Progenitor cell of endocrine pancreas (in vitro differentiated cells): ENCODE measurements at regions not wholly inside any gene's neighbourhood (a gene's known extent, or its start where the extent isn't known, plus 50 kb on each side); places are given as distances from the start of the nearest gene placed in this dataset.

Experiments used
- DNase-seq: peaks from one replicate; pipeline ENCODE4 v3.0.0; 2021; ENCODE audit warnings: low spot score; ENCODE audit not compliant: unreplicated experiment
- H3K27ac Mint-ChIP-seq: 2 replicates; pipeline ENCODE4 v1.8.0; 2021; ENCODE audit warnings: mild to moderate bottlenecking, moderate library complexity, mixed read lengths
- H3K27me3 Mint-ChIP-seq: 2 replicates; pipeline ENCODE4 v1.8.0; 2021; ENCODE audit warnings: mixed read lengths
- H3K36me3 Mint-ChIP-seq: 2 replicates; pipeline ENCODE4 v1.8.0; 2022; ENCODE audit warnings: mixed read lengths; ENCODE audit not compliant: insufficient read depth
- H3K4me1 Mint-ChIP-seq: 2 replicates; pipeline ENCODE4 v1.8.0; 2021; ENCODE audit warnings: low read depth, mixed read lengths
- H3K4me3 Mint-ChIP-seq: 2 replicates; pipeline ENCODE4 v1.8.0; 2021; ENCODE audit warnings: low read depth, mild to moderate bottlenecking, moderate library complexity, mixed read lengths
- H3K9me3 Mint-ChIP-seq: 2 replicates; pipeline ENCODE4 v1.8.0; 2021; ENCODE audit warnings: low read depth, mixed read lengths
- CTCF ChIP-seq: fragments of 200-600 bp; sonication (generic); IDR thresholded peaks from one replicate; pipeline ENCODE4 v1.5.0; 2021; ENCODE audit warnings: antibody characterized with exemption, mild to moderate bottlenecking; ENCODE audit not compliant: unreplicated experiment

GRCh38 chrX:131219271-131219670, 69.8 kb downstream of the IGSF1 start:
- no peak overlapping the region for H3K4me3 Mint-ChIP-seq
- no peak for TF ChIP-seq CTCF
- no peaks in the 10 kb centered on the region for H3K27me3 Mint-ChIP-seq
- H3K9me3 Mint-ChIP-seq = no peaks in the 10 kb centered on the region
- H3K4me1 Mint-ChIP-seq = peaks cover 19% of the 10 kb centered on the region
- no peak overlapping the region for H3K27ac Mint-ChIP-seq
- peaks cover 2% of the 10 kb centered on the region for H3K36me3 Mint-ChIP-seq
- no peak for DNase-seq

GRCh38 chrX:131217989-131218388, 71.1 kb downstream of the IGSF1 start:
- no peaks in the 10 kb centered on the region for H3K9me3 Mint-ChIP-seq
- peaks cover 2% of the 10 kb centered on the region for H3K36me3 Mint-ChIP-seq
- DNase-seq = no peak
- H3K4me3 Mint-ChIP-seq = no peak overlapping the region
- H3K27me3 Mint-ChIP-seq = no peaks in the 10 kb centered on the region
- peaks cover 27% of the 10 kb centered on the region for H3K4me1 Mint-ChIP-seq
- peak; percentile 37 for TF ChIP-seq CTCF
- peak overlapping the region; percentile 82 for H3K27ac Mint-ChIP-seq

GRCh38 chrX:131216828-131217227, 72.3 kb downstream of the IGSF1 start:
- no peak for TF ChIP-seq CTCF
- Mint-ChIP-seq H3K4me3 (no peak overlapping the region), H3K36me3 (peaks cover 2% of the 10 kb centered on the region), H3K4me1 (peaks cover 27% of the 10 kb centered on the region), H3K27me3 (no peaks in the 10 kb centered on the region), H3K27ac (no peak overlapping the region), H3K9me3 (no peaks in the 10 kb centered on the region)
- no peak for DNase-seq

GRCh38 chrX:131213400-131213799, 75.7 kb downstream of the IGSF1 start:
- no peak for TF ChIP-seq CTCF
- H3K27ac Mint-ChIP-seq = no peak overlapping the region
- peaks cover 3% of the 10 kb centered on the region for H3K36me3 Mint-ChIP-seq
- no peaks in the 10 kb centered on the region for H3K9me3 Mint-ChIP-seq
- no peaks in the 10 kb centered on the region for H3K27me3 Mint-ChIP-seq
- peaks cover 27% of the 10 kb centered on the region for H3K4me1 Mint-ChIP-seq
- H3K4me3 Mint-ChIP-seq = no peak overlapping the region
- DNase-seq = no peak

- no peaks in the 10 kb centered on the region for H3K27me3 Mint-ChIP-seq
- TF ChIP-seq CTCF = no peak
- H3K9me3 Mint-ChIP-seq = no peaks in the 10 kb centered on the region
- peaks cover 17% of the 10 kb centered on the region for H3K4me1 Mint-ChIP-seq
- no peak overlapping the region for H3K4me3 Mint-ChIP-seq
- H3K27ac Mint-ChIP-seq = no peak overlapping the region
- H3K36me3 Mint-ChIP-seq = peaks cover 1% of the 10 kb centered on the region
- no peak for DNase-seq
Measured at GRCh38 chrX:131202766-131203165, 86.3 kb downstream of the IGSF1 start.
